ENCODE measurements at regions not wholly inside any gene's neighbourhood (a gene's known extent, or its start where the extent isn't known, plus 50 kb on each side); places are given as distances from the start of the nearest gene placed in this dataset.

DNA sequence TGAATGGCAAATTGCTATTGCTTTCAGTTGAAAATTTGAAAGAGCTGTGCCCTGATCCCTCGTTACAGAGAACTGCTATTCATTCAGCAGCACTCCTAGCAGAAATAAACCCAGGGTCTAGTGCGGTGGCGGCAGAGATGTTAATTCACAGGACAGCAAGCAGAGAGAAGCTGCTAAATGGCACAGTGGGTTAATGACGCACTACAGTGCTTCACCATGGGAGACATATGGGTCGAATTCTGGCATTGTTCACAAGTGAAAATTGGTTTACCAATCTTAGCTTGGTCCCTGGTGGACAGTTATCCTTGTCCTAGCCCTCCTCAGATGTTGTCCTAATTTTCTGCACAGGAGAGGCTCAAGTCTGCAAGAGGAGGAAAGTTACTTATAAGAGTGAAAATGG is 807.4 kb downstream of the TLE1 start:
- Histone ChIP-seq H3K9me3 (ENCODE audit: severe bottlenecking) (no peaks in the 10 kb centered on the region), H3K27ac (ENCODE audit: poor library complexity, severe bottlenecking) (no peak overlapping the region), H3K36me3 (ENCODE audit: low read depth) (no peaks in the 10 kb centered on the region), H3K4me3 (ENCODE audit: severe bottlenecking) (no peak overlapping the region), H3K4me1 (ENCODE audit: insufficient read depth, poor library complexity, severe bottlenecking) (peaks cover 4% of the 10 kb centered on the region), H3K27me3 (ENCODE audit: insufficient read depth, poor library complexity, severe bottlenecking) (no peaks in the 10 kb centered on the region)
- no peak for ATAC-seq (ENCODE audit: low read depth)
- TF ChIP-seq CTCF (IDR thresholded peaks at IDR 0.05; ENCODE audit: poor library complexity, severe bottlenecking), result no peak
- no peak for DNase-seq (ENCODE audit: low spot score)

DNA sequence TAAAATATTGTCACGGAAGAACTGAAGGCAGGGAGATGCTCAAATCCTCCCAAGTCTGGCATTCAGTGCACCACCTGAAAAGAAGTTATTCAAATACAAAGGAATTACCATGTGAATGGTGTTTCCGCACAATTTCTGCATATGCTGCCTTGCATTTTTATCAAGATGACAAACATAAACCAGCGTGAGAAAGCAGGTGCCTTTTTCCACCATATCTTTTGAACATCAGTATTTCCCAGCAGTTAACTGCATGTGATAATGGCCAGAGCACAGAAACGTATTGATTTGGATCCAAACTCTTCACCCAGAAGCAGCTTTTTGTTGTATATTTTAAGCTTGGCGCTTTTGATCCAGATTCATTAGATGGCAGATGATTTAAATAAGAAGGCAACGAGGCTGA is 808.0 kb downstream of the TLE1 start:
- no peak for ATAC-seq (ENCODE audit: low read depth)
- Histone ChIP-seq H3K36me3 (ENCODE audit: low read depth) (no peaks in the 10 kb centered on the region), H3K27me3 (ENCODE audit: insufficient read depth, poor library complexity, severe bottlenecking) (no peaks in the 10 kb centered on the region), H3K27ac (ENCODE audit: poor library complexity, severe bottlenecking) (no peak overlapping the region), H3K4me3 (ENCODE audit: severe bottlenecking) (no peak overlapping the region), H3K9me3 (ENCODE audit: severe bottlenecking) (no peaks in the 10 kb centered on the region), H3K4me1 (ENCODE audit: insufficient read depth, poor library complexity, severe bottlenecking) (no peaks in the 10 kb centered on the region)
- no peak for TF ChIP-seq CTCF (IDR thresholded peaks at IDR 0.05; ENCODE audit: poor library complexity, severe bottlenecking)
- no peak for DNase-seq (ENCODE audit: low spot score)

DNA sequence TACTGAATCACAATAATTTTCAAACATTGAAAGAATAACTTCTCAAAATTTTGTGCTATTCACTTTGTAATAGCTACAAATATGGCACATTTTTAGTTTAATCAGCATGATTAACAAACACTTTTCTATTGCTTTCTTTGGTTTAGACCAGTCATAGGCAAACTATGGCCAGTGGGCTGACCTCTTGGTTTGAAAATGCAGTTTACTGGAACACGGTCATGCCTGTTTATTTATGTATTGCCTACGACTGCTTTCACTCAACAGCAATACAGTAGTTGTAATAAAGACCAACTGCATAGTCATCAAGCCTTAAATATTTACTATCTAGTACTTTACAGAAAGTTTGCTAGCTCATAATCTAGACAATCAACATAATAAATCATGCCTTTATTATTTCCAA is 810.8 kb downstream of the TLE1 start:
- DNase-seq (ENCODE audit: low spot score) (no peak), ATAC-seq (ENCODE audit: low read depth) (no peak)
- H3K4me3 ChIP-seq (ENCODE audit: severe bottlenecking), result no peak overlapping the region
- no peaks in the 10 kb centered on the region for H3K9me3 ChIP-seq (ENCODE audit: severe bottlenecking)
- peaks cover 13% of the 10 kb centered on the region for H3K4me1 ChIP-seq (ENCODE audit: insufficient read depth, poor library complexity, severe bottlenecking)
- TF ChIP-seq CTCF (IDR thresholded peaks at IDR 0.05; ENCODE audit: poor library complexity, severe bottlenecking), result no peak
- no peak overlapping the region for H3K27ac ChIP-seq (ENCODE audit: poor library complexity, severe bottlenecking)
- H3K36me3 ChIP-seq (ENCODE audit: low read depth), result no peaks in the 10 kb centered on the region
- H3K27me3 ChIP-seq (ENCODE audit: insufficient read depth, poor library complexity, severe bottlenecking), result no peaks in the 10 kb centered on the region

DNA sequence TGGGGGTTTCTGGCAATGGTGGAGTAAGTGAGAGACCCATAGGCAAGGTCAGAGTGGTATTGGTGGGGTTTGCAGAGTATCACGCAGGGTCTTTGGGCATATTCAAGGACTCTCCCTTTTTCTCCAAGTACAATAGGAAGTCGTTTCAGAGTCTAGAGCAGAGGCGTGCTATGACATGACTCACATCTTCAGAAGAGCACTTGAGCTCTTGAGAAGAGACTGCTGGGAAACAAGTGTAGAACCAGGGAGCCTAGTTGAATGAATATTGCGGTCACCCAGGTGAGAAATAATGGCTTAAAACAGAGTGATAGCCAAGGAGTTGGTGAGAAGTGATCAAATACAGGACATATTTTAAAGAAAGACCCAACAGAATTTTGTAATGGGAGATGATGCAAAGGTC is 813.4 kb downstream of the TLE1 start:
- Histone ChIP-seq H3K27me3 (ENCODE audit: insufficient read depth, poor library complexity, severe bottlenecking) (no peaks in the 10 kb centered on the region), H3K9me3 (ENCODE audit: severe bottlenecking) (no peaks in the 10 kb centered on the region), H3K4me3 (ENCODE audit: severe bottlenecking) (no peak overlapping the region), H3K4me1 (ENCODE audit: insufficient read depth, poor library complexity, severe bottlenecking) (peaks cover 14% of the 10 kb centered on the region), H3K36me3 (ENCODE audit: low read depth) (no peaks in the 10 kb centered on the region), H3K27ac (ENCODE audit: poor library complexity, severe bottlenecking) (no peak overlapping the region)
- ATAC-seq (ENCODE audit: low read depth), result no peak
- DNase-seq (ENCODE audit: low spot score), result no peak
- no peak for TF ChIP-seq CTCF (IDR thresholded peaks at IDR 0.05; ENCODE audit: poor library complexity, severe bottlenecking)

DNA sequence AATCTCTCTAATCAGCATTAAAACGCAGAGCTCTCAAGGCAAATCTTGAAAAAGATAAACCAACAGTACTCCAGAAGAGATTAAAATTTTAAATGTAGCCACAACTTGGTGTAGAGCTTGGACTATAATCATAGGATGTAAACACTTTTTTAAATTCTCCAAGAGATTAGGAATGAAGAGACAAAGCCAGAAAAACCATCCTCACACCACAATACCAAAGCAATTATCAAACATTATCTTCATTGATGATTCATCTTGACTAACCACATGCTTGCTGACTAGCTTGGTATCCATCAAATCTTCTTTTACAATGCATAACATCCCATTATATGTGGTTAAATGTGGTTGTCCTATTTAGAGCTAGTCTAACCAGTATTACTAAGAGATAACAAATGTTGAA is 815.1 kb downstream of the TLE1 start:
- ATAC-seq (ENCODE audit: low read depth), result peak; percentile 95
- H3K4me3 ChIP-seq (ENCODE audit: severe bottlenecking), result no peak overlapping the region

More for the DNA sequence above, 815.1 kb downstream of the TLE1 start:
- no peaks in the 10 kb centered on the region for H3K36me3 ChIP-seq (ENCODE audit: low read depth)
- TF ChIP-seq CTCF (IDR thresholded peaks at IDR 0.05; ENCODE audit: poor library complexity, severe bottlenecking), result no peak
- no peaks in the 10 kb centered on the region for H3K27me3 ChIP-seq (ENCODE audit: insufficient read depth, poor library complexity, severe bottlenecking)
- peaks cover 14% of the 10 kb centered on the region for H3K4me1 ChIP-seq (ENCODE audit: insufficient read depth, poor library complexity, severe bottlenecking)
- DNase-seq (ENCODE audit: low spot score), result no peak
- no peaks in the 10 kb centered on the region for H3K9me3 ChIP-seq (ENCODE audit: severe bottlenecking)
- peak overlapping the region; percentile 58 for H3K27ac ChIP-seq (ENCODE audit: poor library complexity, severe bottlenecking)

All from RWPE2 (cell line).